GM12873 (cell line): ENCODE measurements at regions not wholly inside any gene's neighbourhood (a gene's known extent, or its start where the extent isn't known, plus 50 kb on each side); places are given as distances from the start of the nearest gene placed in this dataset.

ENCODE experiments used
- CTCF ChIP-seq: IDR thresholded peaks from 2 replicates; pipeline ENCODE4 v1.5.1; 2012; ENCODE audit warnings: low read depth, mild to moderate bottlenecking, moderate library complexity, low read length, control low read depth; ENCODE audit not compliant: insufficient read depth; ENCODE audit errors: missing control alignments

GRCh38 chr11:70491696-70492472, 93.6 kb downstream of the CTTN start:
- no peak for TF ChIP-seq CTCF

- no peak for TF ChIP-seq CTCF
Observed at GRCh38 chr11:70493089-70493474, 94.8 kb downstream of the CTTN start.

GRCh38 chr11:70493891-70494290, 95.6 kb downstream of the CTTN start:
- no peak for TF ChIP-seq CTCF

- TF ChIP-seq CTCF: no peak
Observed at GRCh38 chr11:70494559-70495350, 96.4 kb downstream of the CTTN start.

GRCh38 chr11:70495351-70496310, 97.3 kb downstream of the CTTN start:
- no peak for TF ChIP-seq CTCF

- TF ChIP-seq CTCF: no peak
Observed at GRCh38 chr11:70496591-70497535, 98.5 kb downstream of the CTTN start.
